ENCODE measurements at regions not wholly inside any gene's neighbourhood (a gene's known extent, or its start where the extent isn't known, plus 50 kb on each side); places are given as distances from the start of the nearest gene placed in this dataset.

DNA sequence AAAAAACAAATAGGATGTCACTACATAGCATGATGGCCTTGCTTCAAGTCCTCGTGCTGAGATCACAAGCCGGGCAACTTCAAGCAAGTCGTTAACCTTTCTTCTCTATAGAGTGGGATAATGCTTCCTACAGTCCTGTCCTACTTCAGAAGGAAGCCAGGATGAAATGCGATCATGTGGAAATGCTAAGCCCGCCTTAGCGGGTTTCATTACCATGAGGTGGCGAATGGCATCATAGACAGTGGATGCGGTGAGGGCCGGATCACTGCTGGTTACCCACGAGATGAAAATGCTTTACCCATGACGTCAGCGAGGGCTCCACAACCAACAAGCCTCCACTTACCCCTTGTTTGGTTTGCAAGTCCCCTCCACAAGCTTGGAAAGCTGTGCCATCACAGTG lies 206.4 kb downstream of the TBXT start:
- no peak for DNase-seq (ENCODE audit: extremely low read depth in 1 of 2, low read depth in 1 of 2)

DNA sequence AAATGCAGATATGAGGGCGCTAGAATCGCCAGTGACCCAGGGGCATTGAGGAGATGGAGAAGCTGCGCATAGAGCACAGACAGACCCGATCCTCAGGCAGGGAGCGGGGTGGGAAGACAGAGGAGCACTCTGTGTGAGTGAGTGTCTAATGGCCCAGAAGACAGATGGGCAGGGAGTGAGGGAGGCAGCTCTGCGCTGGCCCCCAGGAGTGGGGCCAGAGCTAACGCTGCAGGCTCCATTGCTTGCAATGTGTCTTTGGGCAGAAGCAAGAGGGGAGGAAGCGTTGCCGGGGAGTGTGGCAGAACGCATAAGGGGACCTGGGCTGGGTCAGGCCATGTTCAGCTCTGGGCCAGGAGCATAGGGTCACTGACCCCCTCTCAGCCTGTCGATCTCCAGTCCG lies 207.0 kb downstream of the TBXT start:
- DNase-seq (ENCODE audit: extremely low read depth in 1 of 2, low read depth in 1 of 2): no peak

DNA sequence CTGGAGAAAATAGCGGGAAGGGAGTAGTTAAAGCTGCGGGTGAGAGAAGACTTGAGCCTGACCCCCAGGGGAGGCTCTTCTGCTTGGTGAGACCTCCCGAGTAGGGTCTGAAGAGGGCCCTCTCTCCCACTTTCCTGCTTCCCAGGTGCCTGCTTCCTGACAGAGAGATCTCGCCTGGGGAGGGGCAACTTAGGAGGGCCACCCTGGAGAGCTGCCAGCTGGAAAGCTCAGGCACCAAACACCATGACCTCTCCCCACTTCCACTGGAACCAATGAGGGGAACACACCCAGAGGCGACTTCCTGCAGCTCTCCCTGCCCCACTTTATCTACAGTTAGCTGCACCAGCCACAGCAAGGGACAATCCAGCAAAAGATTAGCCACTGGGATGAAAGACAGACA lies 208.0 kb downstream of the TBXT start:
- DNase-seq (ENCODE audit: extremely low read depth in 1 of 2, low read depth in 1 of 2): no peak

DNA sequence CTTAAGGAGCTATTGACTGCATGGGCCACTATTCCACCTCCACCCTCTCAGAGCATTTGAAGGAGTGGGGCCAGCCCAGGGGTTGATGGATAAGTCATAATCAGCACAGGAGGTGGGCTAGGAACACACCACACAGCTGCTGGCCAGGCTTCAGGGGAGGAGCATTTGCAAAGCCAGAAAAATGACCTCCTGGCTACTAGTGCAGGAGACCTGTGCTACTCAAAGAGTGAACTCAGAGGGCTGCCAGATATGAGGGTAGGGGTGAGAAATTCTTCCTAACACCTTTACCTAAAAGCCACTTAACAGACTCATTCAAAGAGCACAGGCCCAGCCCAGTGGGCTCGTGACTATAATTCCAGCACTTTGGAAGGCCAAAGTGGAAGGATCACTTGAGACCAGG lies 210.8 kb downstream of the TBXT start:
- DNase-seq (ENCODE audit: extremely low read depth in 1 of 2, low read depth in 1 of 2): no peak

DNA sequence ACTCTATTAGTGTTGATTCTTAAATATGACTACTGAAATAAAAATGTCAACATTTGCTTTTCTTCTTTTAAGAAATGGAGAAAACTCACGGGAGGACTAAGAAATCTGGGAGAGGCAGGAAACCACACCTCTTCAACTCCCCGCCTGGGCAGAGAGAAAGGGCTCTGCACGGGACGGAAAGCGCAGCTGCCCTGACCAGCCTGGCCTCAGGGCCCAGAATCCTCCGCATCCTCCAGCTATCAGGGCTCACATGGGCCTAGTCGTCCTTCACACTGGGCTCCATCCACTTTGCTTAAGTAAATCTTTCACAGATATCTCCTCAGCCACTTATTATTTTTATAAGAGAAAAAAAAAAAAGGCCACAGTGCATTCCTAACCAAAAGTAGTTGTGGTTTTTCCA lies 215.1 kb downstream of the TBXT start:
- no peak for DNase-seq (ENCODE audit: extremely low read depth in 1 of 2, low read depth in 1 of 2)

DNA sequence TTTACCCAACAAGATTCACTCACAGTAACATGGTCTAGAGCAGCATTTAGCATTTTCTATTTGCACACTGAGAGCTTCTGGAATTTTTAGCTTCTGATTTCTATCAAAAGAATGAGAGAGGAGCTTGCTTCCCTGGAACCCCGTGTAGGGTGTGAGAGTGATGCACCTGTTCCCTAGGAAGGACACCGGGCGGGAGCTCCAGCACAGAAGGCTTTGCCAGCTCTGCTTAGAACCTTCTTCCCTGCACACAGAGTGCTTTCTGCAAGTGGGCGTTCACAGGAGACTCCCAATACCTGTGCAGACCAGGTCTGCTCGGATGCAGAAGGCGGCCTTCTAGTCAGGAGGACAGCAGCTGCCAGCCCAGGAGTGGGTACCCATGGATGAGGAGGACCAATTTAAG lies 217.3 kb downstream of the TBXT start:
- no peak for DNase-seq (ENCODE audit: extremely low read depth in 1 of 2, low read depth in 1 of 2)

DNA sequence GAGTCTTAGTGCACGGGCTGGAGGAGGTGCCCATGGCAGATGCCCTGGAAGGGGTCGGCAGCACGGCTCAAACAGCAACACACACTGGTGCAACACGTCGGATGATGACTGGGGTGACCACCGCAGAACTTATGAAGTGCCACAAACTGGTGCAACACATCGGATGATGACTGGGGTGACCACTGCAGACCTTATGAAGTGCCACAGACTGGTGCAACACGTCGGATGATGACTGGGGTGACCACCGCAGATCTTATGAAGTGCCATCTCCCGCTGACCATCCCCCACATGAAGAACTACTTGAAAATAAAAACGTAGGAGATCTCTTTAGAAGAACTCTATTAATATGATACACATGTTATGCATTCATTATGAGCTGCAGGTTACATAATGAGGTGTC lies 218.3 kb downstream of the TBXT start:
- no peak for DNase-seq (ENCODE audit: extremely low read depth in 1 of 2, low read depth in 1 of 2)

DNA sequence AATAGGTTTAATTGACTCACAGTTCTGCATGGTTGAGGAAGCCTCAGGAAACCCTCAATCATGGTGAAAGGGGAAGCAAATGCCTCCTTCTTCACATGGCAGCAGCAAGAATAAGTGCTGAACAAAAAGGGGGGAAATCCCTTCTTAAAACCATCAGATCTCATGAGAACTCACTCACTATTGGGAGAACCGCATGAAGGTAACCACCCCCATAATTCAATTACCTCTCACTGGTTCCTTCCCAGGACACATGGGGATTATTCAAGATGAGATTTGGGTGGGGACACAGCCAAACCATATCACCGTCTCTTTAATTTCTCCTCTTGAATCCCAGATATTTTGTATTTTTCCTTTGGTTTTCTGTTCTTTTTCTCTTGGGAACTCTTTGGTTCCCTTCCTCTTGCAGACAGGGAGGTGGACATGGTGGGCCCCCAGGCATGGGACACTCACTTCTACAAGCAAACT lies 223.6 kb downstream of the TBXT start:
- DNase-seq (ENCODE audit: extremely low read depth in 1 of 2, low read depth in 1 of 2): no peak

DNA sequence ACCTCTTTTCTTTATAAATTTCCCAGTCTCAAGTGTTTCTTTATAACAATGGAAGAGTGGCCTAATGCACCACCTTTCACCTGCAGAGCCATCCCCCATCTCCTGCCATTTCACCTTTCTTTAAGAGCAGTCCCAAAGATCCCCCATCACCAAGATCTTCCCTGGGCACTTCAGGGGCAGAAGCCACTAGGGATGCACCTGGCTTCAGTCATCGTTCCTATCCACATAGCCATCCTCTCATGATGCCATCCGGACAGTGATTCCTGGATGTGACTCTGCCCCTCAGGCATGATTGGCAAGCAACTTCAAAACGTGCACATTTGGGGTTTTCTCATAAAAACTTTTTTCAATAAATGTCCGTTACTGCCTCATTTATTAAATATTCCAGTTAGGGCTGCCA lies 225.9 kb downstream of the TBXT start:
- no peak for DNase-seq (ENCODE audit: extremely low read depth in 1 of 2, low read depth in 1 of 2)

DNA sequence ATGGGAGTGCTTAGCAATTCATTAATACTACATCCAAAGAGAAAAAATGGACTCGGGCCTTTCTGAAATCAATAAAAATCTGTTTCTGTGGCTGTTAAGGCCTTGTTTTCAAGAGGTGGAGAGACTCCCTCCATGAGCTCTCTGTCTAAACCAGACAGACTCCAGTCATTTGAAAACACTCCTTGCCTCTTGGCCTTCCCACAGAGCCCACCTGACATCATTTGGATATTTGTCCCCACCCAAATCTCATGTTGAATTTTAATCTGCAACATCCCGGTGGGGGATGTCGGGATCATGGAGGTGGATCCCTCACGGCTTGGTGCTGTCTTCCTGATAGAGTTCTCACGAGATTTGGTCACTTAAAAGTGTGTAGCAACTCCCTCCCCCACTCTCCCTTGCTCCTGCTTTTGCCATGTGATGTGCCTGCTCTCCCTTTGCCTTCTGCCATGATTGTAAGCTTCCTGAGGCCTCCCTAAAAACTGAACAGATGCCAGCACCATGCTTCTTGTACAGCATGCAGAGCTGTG lies 226.3 kb downstream of the TBXT start:
- no peak for DNase-seq (ENCODE audit: extremely low read depth in 1 of 2, low read depth in 1 of 2)

DNA sequence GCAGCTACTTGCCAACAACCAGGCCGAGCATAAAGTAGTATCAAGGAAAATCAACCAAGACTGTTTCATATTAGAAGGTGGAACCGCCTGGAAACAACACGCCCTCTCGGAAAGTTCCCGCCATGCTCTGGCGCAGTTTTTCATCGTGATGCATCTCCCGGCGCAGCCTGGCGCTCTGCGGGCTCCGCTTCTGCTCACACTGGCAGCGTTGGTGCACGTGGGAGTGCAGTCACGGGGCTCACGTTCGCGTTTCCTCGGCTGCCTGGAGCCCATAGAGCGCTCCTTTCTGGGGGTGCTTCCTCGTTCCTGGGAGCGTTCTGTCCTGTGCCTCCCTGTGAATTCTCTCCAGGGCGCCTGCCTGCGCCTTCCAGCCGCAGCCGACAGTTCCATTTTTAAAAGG lies 227.3 kb downstream of the TBXT start:
- no peak for DNase-seq (ENCODE audit: extremely low read depth in 1 of 2, low read depth in 1 of 2)

DNA sequence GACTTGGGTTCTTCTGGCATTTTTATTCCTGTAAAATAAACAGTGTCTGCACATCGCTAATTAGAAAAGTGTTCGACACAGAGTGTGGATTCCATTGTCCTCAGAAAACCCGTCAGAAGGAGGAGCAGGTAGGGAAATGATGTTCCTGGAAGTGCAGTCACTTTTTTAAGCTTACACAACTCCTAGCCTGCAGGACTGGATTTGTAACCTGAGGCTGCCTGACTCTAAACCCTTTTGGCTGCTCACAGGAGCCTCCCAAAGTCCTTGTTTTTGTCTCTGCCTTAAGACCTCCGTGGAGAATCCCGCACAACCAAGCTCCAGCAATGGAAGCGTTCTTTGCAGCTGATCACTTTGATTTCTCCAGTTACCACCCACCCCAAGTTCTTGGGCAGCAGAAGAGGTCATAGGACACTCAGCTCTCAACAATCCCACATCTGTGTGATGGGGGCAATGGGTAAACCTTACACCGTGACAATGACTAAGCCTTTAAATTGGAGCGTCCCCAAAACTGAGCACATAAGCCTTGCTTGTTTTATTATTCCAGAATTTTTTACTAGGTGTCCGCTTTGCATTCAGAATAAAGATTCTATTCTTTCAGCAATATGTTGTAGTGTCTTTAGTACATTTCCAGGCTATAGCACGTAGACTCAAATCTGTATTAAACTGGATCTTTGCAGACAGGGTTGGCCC lies 227.9 kb downstream of the TBXT start:
- DNase-seq (ENCODE audit: extremely low read depth in 1 of 2, low read depth in 1 of 2): no peak

DNA sequence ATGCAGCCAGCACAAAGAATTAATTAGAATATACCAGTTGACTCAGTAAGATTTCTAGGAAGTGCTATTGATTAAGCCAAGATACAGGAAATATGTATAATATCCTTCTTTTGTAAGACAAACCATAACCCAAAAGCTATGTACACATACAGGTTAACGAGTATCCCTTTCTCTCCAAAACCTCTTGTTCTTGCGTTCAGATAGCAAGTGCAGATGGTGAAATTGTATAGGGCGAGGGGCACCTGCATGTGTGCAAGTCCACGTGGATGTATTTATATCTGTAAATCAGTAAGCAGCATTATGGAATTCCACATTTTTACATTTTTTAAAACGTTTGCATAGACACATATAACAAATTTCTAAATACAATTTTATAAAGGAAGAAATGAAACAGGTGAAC lies 228.6 kb downstream of the TBXT start:
- DNase-seq (ENCODE audit: extremely low read depth in 1 of 2, low read depth in 1 of 2): no peak

DNA sequence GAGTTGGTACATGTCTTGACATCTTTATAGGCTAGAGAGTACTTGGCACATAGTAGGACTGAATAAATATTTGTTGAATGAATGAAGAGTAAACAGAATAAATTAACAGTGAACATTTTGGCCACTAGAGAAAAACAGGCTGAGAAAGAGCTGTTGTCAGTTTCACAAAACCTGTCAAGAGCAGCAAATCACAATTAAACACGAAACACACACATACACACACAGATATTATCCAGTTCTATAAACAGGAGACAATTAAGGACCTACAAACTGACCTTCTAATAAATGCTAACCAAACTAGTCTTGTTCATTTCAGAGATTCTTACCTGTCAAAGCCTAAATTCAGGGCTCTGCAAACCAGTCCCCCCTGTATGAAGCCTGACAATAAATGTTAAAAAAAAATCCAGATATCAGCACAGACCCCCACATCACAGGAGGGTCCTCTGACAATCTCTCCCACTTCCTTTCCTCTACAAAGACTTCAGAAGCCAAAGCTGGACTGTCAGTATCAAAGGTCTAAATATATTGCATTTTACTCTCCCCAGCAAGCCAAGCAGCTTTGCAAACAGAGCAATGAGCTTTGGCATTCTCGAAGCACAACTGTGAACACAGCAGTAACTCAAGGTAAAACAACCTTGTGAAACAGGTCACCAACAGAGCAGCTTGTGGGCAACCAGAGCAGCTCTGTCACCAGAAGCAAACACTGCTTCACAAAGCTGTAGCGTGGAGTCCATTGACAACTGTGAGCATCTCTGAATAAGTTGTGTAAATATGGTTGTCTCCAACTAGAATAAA lies 229.9 kb downstream of the TBXT start:
- DNase-seq (ENCODE audit: extremely low read depth in 1 of 2, low read depth in 1 of 2): no peak

DNA sequence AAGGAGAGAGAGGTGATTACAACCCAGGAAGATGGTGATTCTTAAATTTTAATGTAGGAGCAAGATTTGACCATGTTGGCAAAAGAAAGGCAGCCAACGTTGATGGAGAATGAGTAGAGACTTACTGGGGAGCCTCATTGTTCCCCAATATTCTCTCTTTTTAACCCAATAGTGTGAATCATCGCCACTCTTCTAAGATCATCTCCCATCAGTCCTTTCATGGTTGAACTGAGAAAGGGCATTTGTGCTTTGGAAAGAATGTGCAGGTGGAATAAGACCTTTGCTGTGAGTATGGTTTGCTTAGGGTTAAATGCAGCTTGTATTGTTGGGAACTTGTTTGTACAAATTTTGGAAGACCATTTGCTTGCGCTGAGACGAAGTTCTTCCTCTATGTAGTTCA lies 231.0 kb downstream of the TBXT start:
- DNase-seq (ENCODE audit: extremely low read depth in 1 of 2, low read depth in 1 of 2): no peak

DNA sequence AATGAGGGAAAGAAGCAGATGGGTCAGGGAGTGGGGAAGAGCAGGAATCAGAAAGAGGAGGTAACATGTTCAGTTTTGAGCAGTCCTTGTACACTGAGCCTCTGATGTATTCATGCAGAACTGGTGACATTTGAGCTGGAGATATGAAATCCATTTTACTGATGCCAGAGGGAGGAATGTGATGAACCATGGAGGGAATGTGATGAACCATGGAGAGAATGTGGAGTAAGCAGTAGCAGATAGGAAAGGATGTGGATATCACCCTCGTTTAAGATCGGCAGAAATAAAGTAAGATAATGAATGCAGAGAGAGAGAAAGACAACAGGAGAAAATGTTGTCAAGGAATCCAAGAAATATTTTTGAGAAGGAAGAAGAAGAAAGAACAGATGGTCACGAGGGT lies 231.6 kb downstream of the TBXT start:
- no peak for DNase-seq (ENCODE audit: extremely low read depth in 1 of 2, low read depth in 1 of 2)

DNA sequence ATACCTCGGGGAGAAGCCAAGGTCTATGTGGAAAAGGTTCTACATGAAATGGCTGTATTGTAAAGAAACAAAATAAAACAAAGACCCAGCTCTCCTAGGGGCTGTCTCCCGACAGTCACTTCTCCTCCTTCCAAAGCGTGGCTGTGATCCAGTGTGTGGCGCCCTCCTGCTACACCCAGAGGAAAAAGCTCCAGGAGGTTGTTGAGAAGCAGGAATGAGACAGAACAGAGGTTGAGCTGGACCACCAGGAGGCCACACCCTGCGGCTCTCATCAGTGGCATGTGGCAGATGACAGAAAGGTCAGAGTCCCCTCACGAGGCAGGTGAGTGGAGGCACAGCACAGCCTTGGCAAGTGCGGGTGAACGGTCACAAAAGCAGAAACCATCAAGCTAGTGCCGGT lies 236.0 kb downstream of the TBXT start:
- no peak for DNase-seq (ENCODE audit: extremely low read depth in 1 of 2, low read depth in 1 of 2)

DNA sequence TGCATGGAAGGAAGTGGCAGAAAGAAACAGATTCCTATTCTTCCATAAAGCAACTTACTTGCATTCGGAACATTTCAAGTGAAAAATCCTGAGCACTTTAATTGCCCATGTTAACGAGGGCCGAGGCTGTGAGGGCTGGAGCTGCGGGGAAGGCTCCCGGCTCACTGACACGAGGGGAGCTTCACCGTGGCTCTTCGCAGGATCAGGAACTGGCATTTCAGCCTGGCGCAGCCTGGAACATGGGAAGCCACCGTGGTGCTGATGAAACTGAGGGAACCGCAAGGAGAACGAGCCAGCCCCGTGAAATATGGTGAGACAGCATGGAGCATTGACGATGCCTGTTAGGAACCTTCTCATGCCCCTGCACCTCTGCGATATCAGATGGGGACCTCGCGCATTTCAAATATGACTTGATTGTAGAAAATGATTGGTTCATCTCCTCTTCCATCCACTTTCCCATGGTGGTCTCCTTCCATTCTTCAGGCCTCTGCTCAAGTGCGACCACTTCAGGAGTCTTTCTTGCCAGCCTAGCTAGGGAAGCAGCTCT lies 236.9 kb downstream of the TBXT start:
- no peak for DNase-seq (ENCODE audit: extremely low read depth in 1 of 2, low read depth in 1 of 2)

DNA sequence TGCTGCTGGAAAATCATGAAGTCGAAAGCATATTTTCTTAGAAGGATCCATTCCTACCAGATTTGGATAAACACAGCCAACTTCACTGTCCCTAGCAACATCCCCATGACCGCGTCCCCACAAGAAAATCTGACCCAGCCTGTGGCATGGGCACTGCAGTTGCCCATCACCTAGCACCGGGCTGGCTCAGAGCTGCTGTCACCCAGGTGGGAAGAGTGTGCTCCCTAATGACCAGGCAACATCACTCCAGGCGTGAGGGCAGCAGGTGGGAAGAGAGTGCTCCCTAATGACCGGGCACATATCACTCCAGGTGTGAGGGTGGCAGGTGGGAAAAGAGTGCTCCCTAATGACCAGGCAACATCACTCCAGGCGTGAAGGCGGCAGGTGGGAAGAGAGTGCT lies 238.0 kb downstream of the TBXT start:
- no peak for DNase-seq (ENCODE audit: extremely low read depth in 1 of 2, low read depth in 1 of 2)

DNA sequence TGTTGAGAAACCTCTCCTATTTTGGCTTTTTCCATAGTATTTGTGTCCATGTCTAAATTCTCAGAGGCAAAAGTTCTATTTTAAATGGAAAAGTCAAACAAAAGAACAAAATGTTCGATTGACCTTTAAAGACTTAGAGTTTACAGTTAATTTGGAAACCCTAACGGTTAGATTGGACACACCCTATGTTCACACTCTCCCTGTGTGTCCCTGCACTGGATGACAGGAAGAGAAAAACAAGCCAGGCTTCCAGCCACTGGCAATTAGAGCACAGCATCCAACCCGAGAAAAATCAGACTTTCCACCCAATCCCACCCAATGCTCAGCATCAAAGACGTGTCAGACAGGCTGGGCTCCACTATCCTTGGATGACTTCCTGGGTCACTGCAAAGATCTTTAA lies 241.3 kb downstream of the TBXT start:
- no peak for DNase-seq (ENCODE audit: extremely low read depth in 1 of 2, low read depth in 1 of 2)

DNA sequence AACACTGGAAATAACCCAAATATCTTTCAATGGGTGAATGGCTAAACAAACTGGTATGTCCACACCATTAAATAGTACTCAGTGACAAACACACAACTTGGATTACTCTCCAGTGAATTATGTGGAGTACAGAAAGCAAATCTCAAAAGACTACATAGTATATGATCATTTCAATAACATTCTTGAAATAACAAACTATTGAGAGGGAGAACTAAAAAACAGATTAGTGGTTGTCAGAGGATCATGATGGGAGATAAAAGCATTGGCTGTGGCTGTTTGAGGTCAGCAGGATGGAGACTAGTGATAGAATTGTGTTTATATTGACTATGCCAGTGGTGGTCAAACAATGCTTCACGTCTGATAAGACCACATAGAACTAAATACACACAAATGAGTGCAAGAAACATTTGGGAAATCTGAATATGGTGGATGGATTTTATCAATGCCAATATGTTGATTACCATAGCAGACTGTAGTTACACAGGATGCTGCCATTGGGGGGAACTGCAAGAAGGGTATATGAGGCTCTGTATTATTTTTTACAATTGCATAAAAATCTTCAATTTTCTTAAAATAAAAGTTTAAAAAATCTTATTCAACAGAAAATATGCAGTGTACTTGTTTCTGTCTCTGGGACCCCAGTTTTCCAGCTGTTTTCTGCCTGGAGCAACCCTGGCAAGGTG lies 242.0 kb downstream of the TBXT start:
- no peak for DNase-seq (ENCODE audit: extremely low read depth in 1 of 2, low read depth in 1 of 2)

Measured in activated CD8-positive, alpha-beta memory T cell treated with anti-CD3 and anti-CD28 coated beads for 1 hour (primary cell).